Non-pigmented ciliary epithelial cell (primary cell): ENCODE measurements at regions not wholly inside any gene's neighbourhood (a gene's known extent, or its start where the extent isn't known, plus 50 kb on each side); places are given as distances from the start of the nearest gene placed in this dataset.

ENCODE experiments used
- DNase-seq: peaks from one replicate; pipeline ENCODE4 v3.0.0-alpha.2; 2010; ENCODE audit warnings: low read depth

- DNase-seq, result no peak
Observed at GRCh38 chr4:65911720-65912119, 241.4 kb upstream of the EPHA5 start.

- no peak for DNase-seq
Observed at GRCh38 chr4:65893957-65894755, 223.9 kb upstream of the EPHA5 start.

DNA sequence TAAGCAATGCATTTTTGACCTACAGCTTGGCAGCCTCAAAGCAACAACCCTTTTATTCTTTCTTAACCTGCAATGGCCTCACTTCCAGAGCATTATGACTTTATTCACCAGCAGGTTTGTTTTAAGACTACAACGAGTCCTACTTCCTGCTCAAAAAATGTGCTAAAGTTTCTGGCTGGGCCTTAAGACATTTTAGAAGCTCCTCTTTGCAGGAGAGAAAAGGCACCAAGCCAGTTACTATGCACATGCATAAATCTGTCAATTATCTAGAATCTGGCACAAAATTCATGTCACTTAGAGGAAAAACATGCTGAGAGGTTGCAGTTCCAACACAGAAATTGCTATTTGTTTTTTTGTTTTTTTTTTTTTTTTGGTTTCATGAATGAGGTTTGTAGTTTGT, 223.0 kb upstream of the EPHA5 start:
- no peak for DNase-seq

DNA sequence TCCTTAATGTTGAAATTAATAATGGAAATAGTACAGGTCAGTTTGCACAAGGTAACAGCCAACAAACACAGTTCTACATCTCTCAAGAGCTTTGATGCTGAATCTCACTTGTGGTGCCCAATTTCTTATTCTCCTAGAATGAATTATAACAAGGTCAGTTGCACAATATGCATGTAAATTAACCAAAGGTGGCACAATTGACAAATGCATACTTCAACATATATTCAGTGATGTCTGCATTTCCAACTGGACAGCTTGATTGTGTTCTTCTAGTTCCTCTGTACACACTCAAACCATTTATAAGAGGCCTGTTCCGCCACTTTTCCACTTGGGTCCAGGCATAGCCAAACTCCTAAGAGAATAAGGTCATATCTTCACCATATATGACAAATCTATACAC, 210.3 kb upstream of the EPHA5 start:
- no peak for DNase-seq

GRCh38 chr4:65868096-65868824, 198.0 kb upstream of the EPHA5 start:
- no peak for DNase-seq

- DNase-seq, result no peak
Observed at GRCh38 chr4:65865489-65865888, 195.2 kb upstream of the EPHA5 start.

DNA sequence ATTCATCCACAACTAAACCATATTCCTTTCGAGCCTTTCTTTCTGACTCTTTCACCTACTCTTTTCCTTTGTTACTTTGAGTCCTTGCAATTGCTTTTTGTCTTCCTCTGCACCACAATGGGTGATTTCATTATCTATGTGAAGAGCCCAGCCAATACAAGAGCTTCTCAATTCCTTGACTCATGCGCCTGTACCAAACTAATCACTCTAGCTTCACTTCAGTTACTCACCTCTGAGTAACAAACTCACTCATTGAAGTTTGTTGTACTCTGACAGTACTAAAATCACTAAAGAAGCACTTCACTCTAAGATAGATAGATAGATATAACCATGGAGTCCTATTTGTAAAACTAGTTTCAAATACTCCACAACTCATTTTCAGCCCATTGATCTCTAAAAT, 191.7 kb upstream of the EPHA5 start:
- no peak for DNase-seq

DNA sequence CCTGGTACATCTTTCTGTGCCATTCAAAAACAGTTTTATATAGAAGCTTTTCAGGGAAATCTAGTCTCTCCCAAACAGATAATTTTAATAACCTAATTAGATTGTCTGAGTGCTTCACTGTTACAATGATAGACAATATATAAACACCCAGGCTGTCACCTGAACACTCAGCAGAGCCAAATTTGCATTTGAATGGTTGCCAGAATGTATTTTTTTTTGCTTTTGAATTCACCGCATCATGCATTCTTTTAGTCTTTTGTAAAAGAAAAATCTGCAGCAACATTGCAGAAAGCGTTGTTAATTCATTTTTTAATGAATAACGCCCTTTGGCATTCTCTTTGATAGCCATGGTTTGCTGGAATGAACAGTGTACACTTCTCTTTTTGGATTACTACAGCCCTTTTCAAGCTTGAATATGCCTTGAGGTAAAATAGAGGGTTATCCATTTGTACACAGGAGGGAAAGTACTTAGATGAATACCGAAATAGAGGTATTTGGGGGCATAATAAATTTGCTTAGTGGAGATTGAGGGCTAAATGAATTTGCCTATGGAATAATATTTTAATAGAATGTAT, 175.0 kb upstream of the EPHA5 start:
- no peak for DNase-seq

GRCh38 chr4:65839164-65839931, 169.1 kb upstream of the EPHA5 start:
- no peak for DNase-seq

DNA sequence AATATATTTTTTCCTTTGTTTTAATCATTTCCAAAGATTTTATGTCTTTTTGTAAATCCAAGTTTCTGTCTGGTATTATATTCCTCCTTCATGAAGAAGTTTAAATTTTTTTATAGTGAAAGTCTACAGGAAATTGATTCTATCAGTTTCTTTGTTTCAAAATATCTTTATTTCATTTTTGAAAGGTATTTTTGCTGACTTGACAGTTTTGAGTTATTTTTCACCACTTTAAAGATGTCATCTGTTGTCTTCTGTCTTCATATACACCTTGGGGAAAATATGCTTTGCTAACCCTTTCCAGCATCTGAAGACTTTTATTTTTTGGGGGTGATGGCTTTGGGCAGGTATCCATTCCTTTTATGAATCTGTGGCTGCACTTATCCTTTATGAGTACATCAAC, 164.4 kb upstream of the EPHA5 start:
- DNase-seq, result no peak

GRCh38 chr4:65831828-65832227, 161.5 kb upstream of the EPHA5 start:
- DNase-seq, result no peak

DNA sequence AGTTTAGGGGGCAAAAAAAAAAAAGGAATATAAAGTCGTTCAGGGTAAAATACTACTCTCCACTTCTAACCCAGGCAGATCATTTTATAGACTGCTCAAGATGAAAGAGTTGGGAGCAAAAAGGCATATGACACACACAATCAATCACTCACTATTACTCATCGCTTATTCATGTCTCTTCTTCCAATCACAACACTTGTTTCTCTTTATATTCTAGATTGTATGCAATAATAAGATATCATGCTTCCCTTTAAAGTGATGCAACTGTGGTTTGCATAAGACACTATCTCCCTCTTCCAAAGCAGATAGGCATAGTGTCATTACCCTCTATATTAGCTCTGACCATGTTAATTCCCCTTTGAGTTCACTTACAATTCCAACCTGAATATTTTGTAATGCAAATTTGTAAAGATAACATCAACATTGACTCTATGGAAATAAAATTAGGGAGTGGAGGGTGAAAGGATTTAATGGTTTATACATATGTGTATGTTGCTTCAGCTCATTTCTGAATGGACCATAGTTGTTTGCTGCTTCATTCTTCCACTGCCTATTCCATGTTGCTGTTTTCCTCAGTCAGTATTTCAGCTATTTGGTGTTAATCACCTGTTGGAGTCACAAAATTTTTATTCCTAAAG, 154.9 kb upstream of the EPHA5 start:
- DNase-seq, result peak; percentile 1

- DNase-seq, result no peak
Observed at GRCh38 chr4:65819192-65819591, 148.9 kb upstream of the EPHA5 start.

DNA sequence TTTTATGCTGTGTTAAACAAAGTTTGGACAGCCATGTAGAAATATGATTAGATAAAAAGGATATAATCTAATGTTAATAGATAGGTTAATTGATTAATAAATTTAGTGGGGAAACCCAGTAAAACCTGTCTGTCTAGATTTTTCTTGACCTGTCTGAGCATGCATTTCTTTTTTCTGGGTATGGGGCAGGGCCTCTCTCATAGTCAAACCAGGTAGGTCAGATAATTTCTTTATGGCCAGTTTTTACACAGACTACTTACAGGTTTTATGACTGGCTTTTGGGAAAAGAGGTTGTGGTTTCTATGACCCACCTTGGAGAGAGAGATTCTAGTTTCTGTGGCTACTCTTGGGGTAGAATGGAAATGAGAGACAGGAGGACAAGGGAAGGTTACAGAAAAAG, 135.6 kb upstream of the EPHA5 start:
- no peak for DNase-seq

- no peak for DNase-seq
Observed at GRCh38 chr4:65799513-65799912, 129.2 kb upstream of the EPHA5 start.

DNA sequence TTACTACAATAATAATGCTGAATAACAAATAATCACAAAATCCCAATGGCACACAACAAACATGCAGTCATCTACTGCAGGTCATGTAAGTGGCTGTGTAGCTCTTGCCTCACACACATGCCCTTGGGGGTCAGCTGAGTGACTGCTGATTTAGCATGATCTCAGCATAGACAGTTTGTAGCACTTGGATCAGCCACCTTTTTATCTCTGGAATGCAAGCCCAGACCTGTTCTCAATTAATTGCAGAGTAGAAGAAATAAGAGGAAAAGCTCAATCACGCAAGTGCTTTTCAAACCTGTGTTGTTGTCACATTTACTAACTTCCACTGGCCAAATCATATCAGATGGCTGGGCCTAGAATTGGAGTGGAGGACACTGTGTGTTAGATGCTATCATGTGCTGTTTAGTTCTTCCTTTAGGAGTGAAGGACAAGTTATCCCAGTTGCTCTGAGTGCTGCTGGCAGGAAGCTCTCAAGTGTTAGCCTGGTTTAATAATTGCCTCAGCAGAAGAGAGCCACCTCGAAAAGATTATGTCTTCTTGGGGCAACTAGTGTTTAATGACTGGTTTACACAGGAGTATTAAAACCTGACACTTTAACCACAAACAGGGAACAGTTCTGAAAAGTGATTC, 128.3 kb upstream of the EPHA5 start:
- no peak for DNase-seq

DNA sequence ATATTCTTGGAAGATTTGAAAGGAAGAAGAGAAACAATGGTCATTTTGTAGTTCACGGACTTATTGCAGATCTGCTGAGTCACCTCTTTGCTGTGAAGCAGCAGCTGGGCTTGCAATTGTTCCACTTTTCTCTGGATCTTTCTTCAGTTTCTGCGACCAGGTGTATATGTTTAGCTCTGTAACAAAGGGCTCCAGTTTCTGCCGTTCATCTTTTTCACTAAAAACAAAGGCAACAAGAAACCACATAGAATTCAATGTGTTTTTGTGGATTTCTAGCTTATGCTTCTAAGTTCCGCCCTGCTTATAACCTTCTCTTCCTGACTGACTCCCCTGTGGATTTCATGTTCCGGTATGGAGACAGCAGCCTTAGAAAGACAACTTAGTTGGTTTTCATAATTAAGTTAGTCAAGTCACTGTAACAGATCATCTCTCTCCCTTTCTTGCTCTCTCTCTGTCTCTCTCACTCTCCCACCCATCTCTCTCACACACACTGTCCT, 121.6 kb upstream of the EPHA5 start:
- DNase-seq, result peak; percentile 10

DNA sequence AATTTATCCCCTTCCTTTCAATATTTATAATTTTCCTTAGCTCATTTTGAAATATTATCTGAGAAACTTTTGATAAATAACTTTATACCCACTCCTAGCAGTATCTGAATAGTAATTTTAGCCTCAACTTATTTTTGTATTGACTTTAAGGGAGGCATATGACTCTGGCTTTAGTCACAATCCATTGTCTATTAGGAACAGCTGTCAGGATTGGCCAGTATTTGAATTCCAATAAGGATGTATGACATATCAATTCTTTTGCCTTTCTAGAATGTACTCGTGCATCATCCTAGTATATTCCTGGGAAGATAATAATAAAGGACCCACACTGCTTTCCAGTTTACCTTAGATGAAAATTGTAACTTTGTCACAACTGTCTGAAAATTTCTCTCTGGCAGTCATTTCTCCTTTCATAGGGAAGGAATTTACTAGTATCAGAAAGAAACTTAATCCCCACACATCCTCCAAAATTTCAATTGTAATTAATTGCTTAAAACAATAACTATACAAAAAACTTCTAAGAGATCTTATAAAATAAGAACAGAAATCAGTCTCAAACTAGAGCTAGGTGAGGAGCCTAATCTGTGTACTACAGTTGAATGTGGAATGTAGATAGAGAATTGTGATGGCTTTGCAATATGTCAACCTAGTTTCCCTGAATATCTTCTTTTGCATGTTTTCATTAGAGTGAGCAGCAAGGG, 121.0 kb upstream of the EPHA5 start:
- no peak for DNase-seq

- no peak for DNase-seq
Observed at GRCh38 chr4:65789805-65790204, 119.5 kb upstream of the EPHA5 start.

DNA sequence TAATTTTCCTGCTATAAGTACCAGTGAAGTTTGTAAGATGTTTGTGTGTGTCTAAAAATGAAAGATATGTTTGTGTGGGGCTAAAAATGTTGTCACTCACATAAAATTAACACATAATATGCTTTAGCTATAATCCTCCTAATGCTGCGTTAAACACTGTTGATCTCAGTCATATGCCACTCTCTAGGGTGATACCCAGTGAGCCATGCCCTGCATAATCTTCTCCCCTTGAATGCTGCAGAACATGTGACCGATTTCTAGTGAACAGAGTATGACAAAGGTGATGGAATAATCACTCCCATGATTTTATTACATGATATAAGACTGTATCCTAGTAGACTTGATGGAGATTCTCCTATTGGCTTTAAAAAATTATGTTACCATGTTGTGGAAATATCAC, 119.1 kb upstream of the EPHA5 start:
- DNase-seq, result no peak

DNA sequence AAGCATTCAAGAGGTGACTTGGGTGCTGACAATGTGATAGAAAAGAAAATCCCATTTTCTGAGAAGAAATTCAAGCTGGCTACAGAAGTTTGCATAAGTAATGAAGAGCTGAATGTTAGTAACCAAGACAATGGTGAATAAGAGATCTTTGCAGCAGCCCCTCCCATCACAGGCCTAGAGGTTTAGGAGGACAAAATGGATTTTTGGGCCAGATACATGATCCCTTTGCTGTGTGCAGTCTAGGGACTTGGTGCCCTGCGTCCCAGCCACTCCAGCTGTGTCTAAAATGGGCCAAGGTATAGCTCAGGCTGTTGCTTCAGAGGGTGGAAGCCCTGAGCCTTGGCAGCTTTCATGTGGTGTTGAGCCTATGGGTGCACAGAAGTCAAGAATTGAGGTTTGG, 107.0 kb upstream of the EPHA5 start:
- no peak for DNase-seq
